WTC11 (cell line): ENCODE measurements at regions not wholly inside any gene's neighbourhood (a gene's known extent, or its start where the extent isn't known, plus 50 kb on each side); places are given as distances from the start of the nearest gene placed in this dataset.

Source experiments
- ATAC-seq: fragments of 200-7000 bp; cut with Tn5 transposase; 2 replicates; pipeline ENCODE4 v1.10.0; 2021; ENCODE audit warnings: mild to moderate bottlenecking, moderate library complexity
- CTCF ChIA-PET: fragments of 300-600 bp; sonication (Branson Sonifier 250); formaldehyde crosslinking; loops from one replicate; lab custom pipeline; 2021; ENCODE audit warnings: antibody characterized with exemption; lab: Charles Lee
- POLR2A ChIA-PET: fragments of 350-600 bp; sonication (Branson Sonifier 250); formaldehyde crosslinking; loops from one replicate; lab custom pipeline; 2021; ENCODE audit warnings: antibody characterized with exemption; lab: Charles Lee
- DNase-seq: peaks from one replicate; pipeline ENCODE4 v3.0.0; 2021; ENCODE audit warnings: low spot score
- H3K27ac Mint-ChIP-seq: 2 replicates; pipeline ENCODE4 v1.8.0; 2021; ENCODE audit warnings: mixed read lengths
- H3K27me3 Mint-ChIP-seq: 2 replicates; pipeline ENCODE4 v1.8.0; 2021; ENCODE audit warnings: low read depth, mild to moderate bottlenecking, moderate library complexity, mixed read lengths
- H3K36me3 Mint-ChIP-seq: 2 replicates; pipeline ENCODE4 v1.8.0; 2021; ENCODE audit warnings: mixed read lengths
- H3K4me1 Mint-ChIP-seq: 2 replicates; pipeline ENCODE4 v1.8.0; 2022; ENCODE audit warnings: mixed read lengths
- H3K4me3 Mint-ChIP-seq: 2 replicates; pipeline ENCODE4 v1.8.0; 2021; ENCODE audit warnings: mild to moderate bottlenecking, moderate library complexity, mixed read lengths
- H3K9me3 Mint-ChIP-seq: 2 replicates; pipeline ENCODE4 v1.8.0; 2021; ENCODE audit warnings: mixed read lengths
- ATF1 ChIP-seq: sonication (generic); formaldehyde crosslinking; IDR thresholded peaks from 2 replicates; pipeline ENCODE4 v1.8.1; 2023; ENCODE audit warnings: mild to moderate bottlenecking, moderate library complexity, missing genetic modification reagents
- CREB1 ChIP-seq: sonication (generic); formaldehyde crosslinking; IDR thresholded peaks from 2 replicates; pipeline ENCODE4 v1.8.0; 2023; ENCODE audit warnings: mild to moderate bottlenecking, missing genetic modification reagents
- FOXK1 ChIP-seq: sonication (generic); formaldehyde crosslinking; IDR thresholded peaks from 2 replicates; pipeline ENCODE4 v1.8.0; 2022; ENCODE audit warnings: mild to moderate bottlenecking, moderate library complexity, missing genetic modification reagents
- FOXP1 ChIP-seq: sonication (generic); formaldehyde crosslinking; IDR thresholded peaks from 2 replicates; pipeline ENCODE4 v1.8.0; 2022; ENCODE audit warnings: missing genetic modification reagents, mild to moderate bottlenecking, moderate library complexity, borderline replicate concordance
- GABPB1 ChIP-seq: sonication (generic); formaldehyde crosslinking; IDR thresholded peaks from 2 replicates; pipeline ENCODE4 v1.8.1; 2023; ENCODE audit warnings: mild to moderate bottlenecking, missing genetic modification reagents
- IRF2 ChIP-seq: sonication (generic); formaldehyde crosslinking; IDR thresholded peaks from 2 replicates; pipeline ENCODE4 v1.8.0; 2022; ENCODE audit warnings: low read depth, missing genetic modification reagents, borderline replicate concordance
- MXD4 ChIP-seq: fragments of 250-450 bp; sonication (Bioruptor Pico); IDR thresholded peaks from 2 replicates; pipeline ENCODE4 v1.8.0; 2021; ENCODE audit warnings: mild to moderate bottlenecking, moderate library complexity, borderline replicate concordance
- NFYB ChIP-seq: sonication (generic); formaldehyde crosslinking; conservative IDR thresholded peaks from 2 replicates; pipeline ENCODE4 v1.8.0; 2022; ENCODE audit warnings: low read depth, missing genetic modification reagents
- NR3C1 ChIP-seq: sonication (generic); formaldehyde crosslinking; conservative IDR thresholded peaks from 2 replicates; pipeline ENCODE4 v1.8.1; 2023; ENCODE audit warnings: low read depth, mild to moderate bottlenecking, missing genetic modification reagents
- PRRX2 ChIP-seq: fragments of 250-450 bp; sonication (Bioruptor Pico); IDR thresholded peaks from 2 replicates; pipeline ENCODE4 v1.8.0; 2021; ENCODE audit warnings: mild to moderate bottlenecking
- RELA ChIP-seq: sonication (generic); formaldehyde crosslinking; IDR thresholded peaks from 2 replicates; pipeline ENCODE4 v1.8.1; 2022; ENCODE audit warnings: missing genetic modification reagents, mild to moderate bottlenecking, borderline replicate concordance
- SMAD4 ChIP-seq: sonication (generic); formaldehyde crosslinking; IDR thresholded peaks from 2 replicates; pipeline ENCODE4 v1.8.0; 2022; ENCODE audit warnings: mild to moderate bottlenecking, missing genetic modification reagents
- ZBTB21 ChIP-seq: sonication (generic); formaldehyde crosslinking; IDR thresholded peaks from 2 replicates; pipeline ENCODE4 v1.8.1; 2023; ENCODE audit warnings: mild to moderate bottlenecking, missing genetic modification reagents, borderline replicate concordance
- ZNF138 ChIP-seq: sonication (generic); formaldehyde crosslinking; conservative IDR thresholded peaks from 2 replicates; pipeline ENCODE4 v1.8.1; 2022; ENCODE audit warnings: mild to moderate bottlenecking, moderate library complexity, missing genetic modification reagents
- ZNF219 ChIP-seq: sonication (generic); formaldehyde crosslinking; IDR thresholded peaks from 2 replicates; pipeline ENCODE4 v1.8.0; 2023; ENCODE audit warnings: missing genetic modification reagents, mild to moderate bottlenecking, borderline replicate concordance
- ZNF317 ChIP-seq: sonication (generic); formaldehyde crosslinking; IDR thresholded peaks from 2 replicates; pipeline ENCODE4 v1.8.1; 2023; ENCODE audit warnings: low read depth, mild to moderate bottlenecking, moderate library complexity, missing genetic modification reagents, borderline replicate concordance
- ZNF416 ChIP-seq: fragments of 250-450 bp; sonication (Bioruptor Pico); IDR thresholded peaks from 2 replicates; pipeline ENCODE4 v1.9.0; 2021; ENCODE audit warnings: mild to moderate bottlenecking, inconsistent platforms
- TF ChIP-seq, protein P1 (sequence below): sonication (generic); formaldehyde crosslinking; IDR thresholded peaks from 2 replicates; pipeline ENCODE4 v1.8.0; 2023; ENCODE audit warnings: missing genetic modification reagents, mild to moderate bottlenecking, borderline replicate concordance
- TF ChIP-seq, protein P2 (sequence below): sonication (generic); formaldehyde crosslinking; IDR thresholded peaks from 2 replicates; pipeline ENCODE4 v1.8.0; 2022; ENCODE audit warnings: mild to moderate bottlenecking, missing genetic modification reagents
- TF ChIP-seq, protein P3 (sequence below): sonication (generic); formaldehyde crosslinking; IDR thresholded peaks from 2 replicates; pipeline ENCODE4 v1.8.1; 2022; ENCODE audit warnings: mild to moderate bottlenecking, missing genetic modification reagents, moderate library complexity, borderline replicate concordance
- TF ChIP-seq, protein P4 (sequence below): sonication (generic); formaldehyde crosslinking; IDR thresholded peaks from 2 replicates; pipeline ENCODE4 v1.8.1; 2023; ENCODE audit warnings: mild to moderate bottlenecking, missing genetic modification reagents, borderline replicate concordance

DNA sequence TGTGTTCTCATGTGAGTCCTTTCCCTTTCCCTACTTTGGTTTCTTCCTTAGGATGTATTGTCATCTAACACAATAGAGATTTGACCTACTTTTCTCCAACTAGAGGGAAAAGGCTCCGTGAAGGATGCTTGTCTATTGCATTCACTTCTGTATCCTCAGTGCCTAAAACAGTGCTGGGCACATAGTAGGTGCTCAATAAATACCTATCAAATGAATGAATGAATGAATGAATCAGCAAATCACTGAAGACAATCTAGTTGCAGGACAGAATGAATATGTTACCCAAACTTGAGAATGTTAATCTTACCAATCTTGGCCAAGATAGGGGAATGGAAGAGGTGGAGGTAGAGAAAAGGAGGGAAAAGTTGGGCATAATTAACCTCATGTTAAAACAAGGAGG, 131.2 kb upstream of the FOXN2 start:
- peaks cover 8% of the 10 kb centered on the region for H3K9me3 Mint-ChIP-seq
- ChIA-PET POLR2A (no interaction called here), CTCF (no interaction called here)
- H3K36me3 Mint-ChIP-seq: peaks cover 2% of the 10 kb centered on the region; the same call in 1 of the 2 replicates
- DNase-seq: no peak
- H3K27ac Mint-ChIP-seq: no peak overlapping the region
- H3K27me3 Mint-ChIP-seq: no peaks in the 10 kb centered on the region
- TF ChIP-seq NR3C1 (CRISPR knock-in tag) (no peak), ZNF219 (CRISPR knock-in tag) (no peak), ZBTB21 (CRISPR knock-in tag) (no peak), IRF2 (no peak), MXD4 (no peak), ATF1 (no peak), ZNF416 (CRISPR knock-in tag) (no peak), PRRX2 (CRISPR knock-in tag) (no peak), CREB1 (CRISPR knock-in tag) (no peak), RELA (CRISPR knock-in tag) (no peak), FOXK1 (no peak), ZNF317 (no peak), SMAD4 (CRISPR knock-in tag) (no peak), ZNF138 (CRISPR knock-in tag) (no peak), GABPB1 (CRISPR knock-in tag) (no peak), FOXP1 (CRISPR knock-in tag) (no peak)
- TF ChIP-seq, protein P1, sequence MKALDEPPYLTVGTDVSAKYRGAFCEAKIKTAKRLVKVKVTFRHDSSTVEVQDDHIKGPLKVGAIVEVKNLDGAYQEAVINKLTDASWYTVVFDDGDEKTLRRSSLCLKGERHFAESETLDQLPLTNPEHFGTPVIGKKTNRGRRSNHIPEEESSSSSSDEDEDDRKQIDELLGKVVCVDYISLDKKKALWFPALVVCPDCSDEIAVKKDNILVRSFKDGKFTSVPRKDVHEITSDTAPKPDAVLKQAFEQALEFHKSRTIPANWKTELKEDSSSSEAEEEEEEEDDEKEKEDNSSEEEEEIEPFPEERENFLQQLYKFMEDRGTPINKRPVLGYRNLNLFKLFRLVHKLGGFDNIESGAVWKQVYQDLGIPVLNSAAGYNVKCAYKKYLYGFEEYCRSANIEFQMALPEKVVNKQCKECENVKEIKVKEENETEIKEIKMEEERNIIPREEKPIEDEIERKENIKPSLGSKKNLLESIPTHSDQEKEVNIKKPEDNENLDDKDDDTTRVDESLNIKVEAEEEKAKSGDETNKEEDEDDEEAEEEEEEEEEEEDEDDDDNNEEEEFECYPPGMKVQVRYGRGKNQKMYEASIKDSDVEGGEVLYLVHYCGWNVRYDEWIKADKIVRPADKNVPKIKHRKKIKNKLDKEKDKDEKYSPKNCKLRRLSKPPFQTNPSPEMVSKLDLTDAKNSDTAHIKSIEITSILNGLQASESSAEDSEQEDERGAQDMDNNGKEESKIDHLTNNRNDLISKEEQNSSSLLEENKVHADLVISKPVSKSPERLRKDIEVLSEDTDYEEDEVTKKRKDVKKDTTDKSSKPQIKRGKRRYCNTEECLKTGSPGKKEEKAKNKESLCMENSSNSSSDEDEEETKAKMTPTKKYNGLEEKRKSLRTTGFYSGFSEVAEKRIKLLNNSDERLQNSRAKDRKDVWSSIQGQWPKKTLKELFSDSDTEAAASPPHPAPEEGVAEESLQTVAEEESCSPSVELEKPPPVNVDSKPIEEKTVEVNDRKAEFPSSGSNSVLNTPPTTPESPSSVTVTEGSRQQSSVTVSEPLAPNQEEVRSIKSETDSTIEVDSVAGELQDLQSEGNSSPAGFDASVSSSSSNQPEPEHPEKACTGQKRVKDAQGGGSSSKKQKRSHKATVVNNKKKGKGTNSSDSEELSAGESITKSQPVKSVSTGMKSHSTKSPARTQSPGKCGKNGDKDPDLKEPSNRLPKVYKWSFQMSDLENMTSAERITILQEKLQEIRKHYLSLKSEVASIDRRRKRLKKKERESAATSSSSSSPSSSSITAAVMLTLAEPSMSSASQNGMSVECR (CRISPR knock-in tag): no peak
- TF ChIP-seq, protein P2, sequence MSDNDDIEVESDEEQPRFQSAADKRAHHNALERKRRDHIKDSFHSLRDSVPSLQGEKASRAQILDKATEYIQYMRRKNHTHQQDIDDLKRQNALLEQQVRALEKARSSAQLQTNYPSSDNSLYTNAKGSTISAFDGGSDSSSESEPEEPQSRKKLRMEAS (CRISPR knock-in tag): no peak
- ATAC-seq: no peak
- H3K4me1 Mint-ChIP-seq: peaks cover 28% of the 10 kb centered on the region
- H3K4me3 Mint-ChIP-seq: no peak overlapping the region

DNA sequence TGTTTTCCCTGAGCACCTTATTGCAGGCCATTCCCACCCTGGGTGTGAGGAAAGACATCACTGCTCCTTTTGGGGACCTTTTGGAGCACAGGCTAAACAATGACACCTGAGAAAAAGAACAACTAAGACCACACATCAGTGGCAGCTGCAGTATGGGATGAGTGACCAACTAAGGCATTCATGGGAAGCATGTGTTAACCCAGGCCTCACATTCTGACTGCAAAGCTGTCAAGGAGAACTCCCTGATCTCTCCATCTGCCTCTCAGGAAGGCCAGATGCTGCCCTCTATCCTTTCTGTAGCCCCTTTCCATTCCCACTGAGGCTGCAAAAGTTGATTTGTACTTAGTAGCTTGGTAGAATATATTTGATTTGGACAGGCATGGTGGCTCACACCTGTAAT, 130.5 kb upstream of the FOXN2 start:
- Mint-ChIP-seq H3K27ac (no peak overlapping the region), H3K4me1 (peaks cover 28% of the 10 kb centered on the region), H3K36me3 (no peaks in the 10 kb centered on the region), H3K4me3 (no peak overlapping the region), H3K9me3 (peaks cover 3% of the 10 kb centered on the region; the same call in 1 of the 2 replicates), H3K27me3 (no peaks in the 10 kb centered on the region)
- ChIA-PET CTCF (no interaction called here), POLR2A (no interaction called here)
- no peak for ATAC-seq
- no peak for DNase-seq
- TF ChIP-seq, protein P3, sequence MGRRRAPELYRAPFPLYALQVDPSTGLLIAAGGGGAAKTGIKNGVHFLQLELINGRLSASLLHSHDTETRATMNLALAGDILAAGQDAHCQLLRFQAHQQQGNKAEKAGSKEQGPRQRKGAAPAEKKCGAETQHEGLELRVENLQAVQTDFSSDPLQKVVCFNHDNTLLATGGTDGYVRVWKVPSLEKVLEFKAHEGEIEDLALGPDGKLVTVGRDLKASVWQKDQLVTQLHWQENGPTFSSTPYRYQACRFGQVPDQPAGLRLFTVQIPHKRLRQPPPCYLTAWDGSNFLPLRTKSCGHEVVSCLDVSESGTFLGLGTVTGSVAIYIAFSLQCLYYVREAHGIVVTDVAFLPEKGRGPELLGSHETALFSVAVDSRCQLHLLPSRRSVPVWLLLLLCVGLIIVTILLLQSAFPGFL: no peak
- TF ChIP-seq NFYB (CRISPR knock-in tag): no peak
- TF ChIP-seq FOXK1: no peak
- TF ChIP-seq, protein P4, sequence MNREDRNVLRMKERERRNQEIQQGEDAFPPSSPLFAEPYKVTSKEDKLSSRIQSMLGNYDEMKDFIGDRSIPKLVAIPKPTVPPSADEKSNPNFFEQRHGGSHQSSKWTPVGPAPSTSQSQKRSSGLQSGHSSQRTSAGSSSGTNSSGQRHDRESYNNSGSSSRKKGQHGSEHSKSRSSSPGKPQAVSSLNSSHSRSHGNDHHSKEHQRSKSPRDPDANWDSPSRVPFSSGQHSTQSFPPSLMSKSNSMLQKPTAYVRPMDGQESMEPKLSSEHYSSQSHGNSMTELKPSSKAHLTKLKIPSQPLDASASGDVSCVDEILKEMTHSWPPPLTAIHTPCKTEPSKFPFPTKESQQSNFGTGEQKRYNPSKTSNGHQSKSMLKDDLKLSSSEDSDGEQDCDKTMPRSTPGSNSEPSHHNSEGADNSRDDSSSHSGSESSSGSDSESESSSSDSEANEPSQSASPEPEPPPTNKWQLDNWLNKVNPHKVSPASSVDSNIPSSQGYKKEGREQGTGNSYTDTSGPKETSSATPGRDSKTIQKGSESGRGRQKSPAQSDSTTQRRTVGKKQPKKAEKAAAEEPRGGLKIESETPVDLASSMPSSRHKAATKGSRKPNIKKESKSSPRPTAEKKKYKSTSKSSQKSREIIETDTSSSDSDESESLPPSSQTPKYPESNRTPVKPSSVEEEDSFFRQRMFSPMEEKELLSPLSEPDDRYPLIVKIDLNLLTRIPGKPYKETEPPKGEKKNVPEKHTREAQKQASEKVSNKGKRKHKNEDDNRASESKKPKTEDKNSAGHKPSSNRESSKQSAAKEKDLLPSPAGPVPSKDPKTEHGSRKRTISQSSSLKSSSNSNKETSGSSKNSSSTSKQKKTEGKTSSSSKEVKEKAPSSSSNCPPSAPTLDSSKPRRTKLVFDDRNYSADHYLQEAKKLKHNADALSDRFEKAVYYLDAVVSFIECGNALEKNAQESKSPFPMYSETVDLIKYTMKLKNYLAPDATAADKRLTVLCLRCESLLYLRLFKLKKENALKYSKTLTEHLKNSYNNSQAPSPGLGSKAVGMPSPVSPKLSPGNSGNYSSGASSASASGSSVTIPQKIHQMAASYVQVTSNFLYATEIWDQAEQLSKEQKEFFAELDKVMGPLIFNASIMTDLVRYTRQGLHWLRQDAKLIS: no peak
- TF ChIP-seq GABPB1 (CRISPR knock-in tag): no peak
- TF ChIP-seq, protein P1 (CRISPR knock-in tag): no peak
- no peak for TF ChIP-seq IRF2
